GM12878 (cell line): ENCODE measurements at regions not wholly inside any gene's neighbourhood (a gene's known extent, or its start where the extent isn't known, plus 50 kb on each side); places are given as distances from the start of the nearest gene placed in this dataset.

ENCODE experiments used
- ATAC-seq: fragments of 200-7000 bp; cut with Tn5 transposase; 3 replicates; pipeline ENCODE4 v1.9.1; 2020; ENCODE audit warnings: mild to moderate bottlenecking, moderate library complexity
- BruUV-seq: library from RNA; stranded (reverse); fragments of 400-500 nt; replicated peaks from 2 replicates; lab custom pipeline; 2021; lab: Mats Ljungman, UMichigan
- CTCF ChIA-PET: fragments of 300-600 bp; sonication (Branson Sonifier 250); formaldehyde crosslinking; extraction: SDS; loops from one replicate; lab custom pipeline; 2021; ENCODE audit warnings: inconsistent platforms; lab: Yijun Ruan, JAX
- POLR2A ChIA-PET: fragments of 350-600 bp; formaldehyde crosslinking; extraction: SDS; loops from one replicate; lab custom pipeline; 2021; ENCODE audit warnings: inconsistent platforms; lab: Charles Lee
- RAD21 ChIA-PET: fragments of 300-600 bp; sonication (Branson Sonifier 250); formaldehyde crosslinking; loops from one replicate; lab custom pipeline; 2023; ENCODE audit warnings: antibody characterized with exemption; ENCODE audit not compliant: unreplicated experiment; lab: Charles Lee
- SMC1A ChIA-PET: fragments of 300-600 bp; sonication (Branson Sonifier 250); formaldehyde crosslinking; loops from one replicate; lab custom pipeline; 2023; ENCODE audit not compliant: unreplicated experiment, uncharacterized antibody; lab: Charles Lee
- DNase-seq: peaks from one replicate; pipeline ENCODE4 v3.0.0-alpha.2; 2011; ENCODE audit warnings: low read depth, low spot score
- FAIRE-seq: peaks from 3 replicates; lab custom pipeline; 2011; peaks lifted over from hg19 to GRCh38; lab: Jason Lieb, UNC
- H2AFZ ChIP-seq: 2 replicates; pipeline ENCODE4 v1.6.0; 2011; ENCODE audit warnings: low read depth, low read length, control low read depth; ENCODE audit not compliant: control insufficient read depth
- H3K27ac ChIP-seq: 2 replicates; pipeline ENCODE4 v1.5.1; 2011; ENCODE audit warnings: control low read depth; ENCODE audit not compliant: control insufficient read depth, insufficient read depth
- H3K27me3 ChIP-seq, 2 experiments: replicated peaks in 1 of 2; 2 replicates each; pipeline versions ENCODE4 v1.6.0 to v1.6.1; 2011; ENCODE audit warnings: low read length in 1 of 2; ENCODE audit not compliant: control insufficient read depth in 2 of 2, insufficient read depth in 2 of 2
- H3K36me3 ChIP-seq, 2 experiments: 2 replicates each; pipeline ENCODE4 v1.5.1; 2011; ENCODE audit warnings: low read length in 1 of 2; ENCODE audit not compliant: control insufficient read depth in 2 of 2, insufficient read depth in 2 of 2
- H3K4me1 ChIP-seq: 2 replicates; pipeline ENCODE4 v1.6.1; 2011; ENCODE audit warnings: mild to moderate bottlenecking, low read length, moderate library complexity, mixed read lengths; ENCODE audit not compliant: control insufficient read depth, insufficient read depth
- H3K4me2 ChIP-seq: 2 replicates; pipeline ENCODE4 v1.6.0; 2011; ENCODE audit warnings: control low read depth; ENCODE audit not compliant: control insufficient read depth, insufficient read depth
- H3K4me3 ChIP-seq: fragments of 200-600 bp; sonication (generic); 2 replicates; pipeline ENCODE4 v1.5.1; 2016
- H3K79me2 ChIP-seq: 2 replicates; pipeline ENCODE4 v1.6.0; 2011; ENCODE audit warnings: low read length; ENCODE audit not compliant: control insufficient read depth, insufficient read depth
- H3K9ac ChIP-seq: 2 replicates; pipeline ENCODE4 v1.8.0; 2011; ENCODE audit warnings: low read length, control low read depth, mixed read lengths; ENCODE audit not compliant: control insufficient read depth, insufficient read depth
- H3K9me3 ChIP-seq: replicated peaks from 3 replicates; pipeline ENCODE4 v1.5.1; 2011; ENCODE audit warnings: mild to moderate bottlenecking, low read length; ENCODE audit not compliant: control insufficient read depth, insufficient read depth
- H4K20me1 ChIP-seq: 2 replicates; pipeline ENCODE4 v1.6.0; 2011; ENCODE audit not compliant: control insufficient read depth, insufficient read depth
- BCL3 ChIP-seq: IDR thresholded peaks from 2 replicates; pipeline ENCODE4 v1.6.1; 2011; ENCODE audit warnings: borderline replicate concordance, low read depth, mild to moderate bottlenecking, moderate library complexity, low read length; ENCODE audit not compliant: insufficient read depth, poor library complexity, severe bottlenecking
- PBX3 ChIP-seq: IDR thresholded peaks from 2 replicates; pipeline ENCODE4 v1.6.1; 2011; ENCODE audit warnings: mild to moderate bottlenecking, low read depth, low read length, moderate library complexity; ENCODE audit not compliant: insufficient replicate concordance
- RCOR1 ChIP-seq: conservative IDR thresholded peaks from 2 replicates; pipeline ENCODE4 v1.6.1; 2012; ENCODE audit warnings: low read depth, low read length, improper control_type of control experiment
- WGBS: methylation state at CpG from one replicate; pipeline ENCODE4 v1.1.6; 2016; ENCODE audit warnings: low lambda C conversion rate; ENCODE audit not compliant: insufficient replicate concordance, insufficient coverage; ENCODE audit errors: missing lambda C conversion rate; 5-methylcytosine and 5-hydroxymethylcytosine counted together
- in situ Hi-C: fragments of 300-500 bp; cut with MboI; formaldehyde crosslinking; loops from 9 replicates; pipeline ENCODE4 v1.14.3; 2018; ENCODE audit warnings: mixed read lengths
- intact Hi-C: fragments of 100-400 bp; cut with micrococcal nuclease; formaldehyde crosslinking; loops from one replicate; pipeline ENCODE4 v1.14.2; 2022; ENCODE audit not compliant: unreplicated experiment

- ChIA-PET CTCF (interaction anchor here (1.7 kb wide), 1 partner anchor 215 kb away, joined by 4 read pairs; no protein-coding TSS in a partner anchor), POLR2A (no interaction called here), RAD21 (no interaction called here)
- H3K9me3 ChIP-seq: no peaks in the 10 kb centered on the region
- DNase-seq (no peak), FAIRE-seq (no peak), ATAC-seq (no peak)
- no peak overlapping the region for H3K4me3 ChIP-seq
- H3K27me3 ChIP-seq: no peaks in the 10 kb centered on the region; a peak in 1 of 4 replicates
- H2AFZ ChIP-seq: no peak overlapping the region
- intact Hi-C loops (loop anchor here (5.0 to 10.0 kb wide), 3 partner anchors 121 to 646 kb away; no protein-coding TSS in a partner anchor), in situ Hi-C loops (no loop called here)
- BruUV-seq: no TSS peak
- WGBS: 57% methylated on average over 10 of the region's 10 CpGs
- no peak overlapping the region for H3K9ac ChIP-seq
- H3K79me2 ChIP-seq: no peaks in the 10 kb centered on the region
- H4K20me1 ChIP-seq: no peaks in the 10 kb centered on the region
- H3K4me1 ChIP-seq: peaks cover 30% of the 10 kb centered on the region
- peak; percentile 97 for TF ChIP-seq BCL3
- no peak for TF ChIP-seq RCOR1
- TF ChIP-seq PBX3: peak; percentile 60
- TF ChIP-seq, all 136 proteins: peak for 2
- Histone ChIP-seq H3K27ac (no peak overlapping the region), H3K4me2 (no peak overlapping the region), H3K36me3 (no peaks in the 10 kb centered on the region)
- SMC1A ChIA-PET: no interaction called here
These were observed 237.0 kb downstream of the SYK start for GRCh38 chr9:91038483-91039124.
